Astrocyte (in vitro differentiated cells and primary cell): ENCODE measurements at regions not wholly inside any gene's neighbourhood (a gene's known extent, or its start where the extent isn't known, plus 50 kb on each side); places are given as distances from the start of the nearest gene placed in this dataset.
"Not testable (repeated sequence)": the region's sequence is repeated elsewhere in the genome, so short reads cannot be mapped to it uniquely, and the experiment has no call there.

Source experiments
- DNase-seq: peaks from one replicate; pipeline ENCODE4 v3.0.0-alpha.2; 2010; ENCODE audit warnings: low read depth
- FAIRE-seq: peaks from 2 replicates; lab custom pipeline; 2011; peaks lifted over from hg19 to GRCh38; lab: Jason Lieb, UNC
- H2AFZ ChIP-seq: 2 replicates; pipeline ENCODE4 v1.6.0; 2012; ENCODE audit warnings: low read depth, low read length, inconsistent platforms
- H3K27ac ChIP-seq: 2 replicates; pipeline ENCODE4 v1.5.1; 2011; ENCODE audit warnings: low read depth, low read length, inconsistent platforms
- H3K27me3 ChIP-seq: 2 replicates; pipeline ENCODE4 v1.6.0; 2011; ENCODE audit warnings: low read length, inconsistent platforms; ENCODE audit not compliant: insufficient read depth
- H3K36me3 ChIP-seq: 2 replicates; pipeline ENCODE4 v1.5.1; 2011; ENCODE audit warnings: low read length, inconsistent platforms; ENCODE audit not compliant: insufficient read depth
- H3K4me1 ChIP-seq: 2 replicates; pipeline ENCODE4 v1.5.1; 2011; ENCODE audit warnings: low read length, inconsistent platforms; ENCODE audit not compliant: insufficient read depth
- H3K4me2 ChIP-seq: 2 replicates; pipeline ENCODE4 v1.6.0; 2012; ENCODE audit warnings: low read length, inconsistent platforms
- H3K4me3 ChIP-seq: 2 replicates; pipeline ENCODE4 v1.5.1; 2011; ENCODE audit warnings: low read depth, mild to moderate bottlenecking, low read length, inconsistent platforms; ENCODE audit not compliant: insufficient read depth
- H3K79me2 ChIP-seq: 2 replicates; pipeline ENCODE4 v1.6.0; 2012; ENCODE audit warnings: mild to moderate bottlenecking, low read length, inconsistent platforms; ENCODE audit not compliant: insufficient read depth
- H3K9ac ChIP-seq: 2 replicates; pipeline ENCODE4 v1.6.0; 2012; ENCODE audit warnings: mild to moderate bottlenecking, low read length, inconsistent platforms
- H3K9me3 ChIP-seq: 2 replicates; pipeline ENCODE4 v1.5.1; 2012; ENCODE audit warnings: low read depth, mild to moderate bottlenecking, low read length, inconsistent platforms; ENCODE audit not compliant: insufficient read depth
- H4K20me1 ChIP-seq: 2 replicates; pipeline ENCODE4 v1.6.0; 2012; ENCODE audit warnings: low read length, inconsistent platforms; ENCODE audit not compliant: insufficient read depth
- H3K27ac Mint-ChIP-seq: one replicate; pipeline ENCODE4 v1.8.0; 2021; ENCODE audit warnings: mild to moderate bottlenecking, mixed read lengths; ENCODE audit not compliant: unreplicated experiment
- H3K27me3 Mint-ChIP-seq: one replicate; pipeline ENCODE4 v1.8.0; 2021; ENCODE audit warnings: low read depth, mixed read lengths; ENCODE audit not compliant: unreplicated experiment
- H3K36me3 Mint-ChIP-seq: one replicate; pipeline ENCODE4 v1.8.0; 2021; ENCODE audit warnings: low read depth, mixed read lengths; ENCODE audit not compliant: unreplicated experiment
- H3K4me1 Mint-ChIP-seq: one replicate; pipeline ENCODE4 v1.8.0; 2021; ENCODE audit warnings: low read depth, mixed read lengths; ENCODE audit not compliant: unreplicated experiment
- H3K4me3 Mint-ChIP-seq: one replicate; pipeline ENCODE4 v1.8.0; 2021; ENCODE audit warnings: mild to moderate bottlenecking, moderate library complexity, mixed read lengths; ENCODE audit not compliant: unreplicated experiment
- H3K9me3 Mint-ChIP-seq: one replicate; pipeline ENCODE4 v1.8.0; 2021; ENCODE audit warnings: mild to moderate bottlenecking, mixed read lengths; ENCODE audit not compliant: unreplicated experiment
- CTCF ChIP-seq: IDR thresholded peaks from 2 replicates; pipeline ENCODE4 v1.5.1; 2011; ENCODE audit warnings: low read depth, mild to moderate bottlenecking, inconsistent platforms, low read length, moderate library complexity; ENCODE audit not compliant: insufficient read depth
- EZH2 ChIP-seq: IDR thresholded peaks from 2 replicates; pipeline ENCODE4 v1.6.1; 2012; ENCODE audit warnings: mild to moderate bottlenecking, low read length, inconsistent platforms; ENCODE audit not compliant: insufficient read depth

GRCh38 chr16:64074706-64075105, 1047.2 kb downstream of the CDH11 start:
- H3K4me3 Mint-ChIP-seq: no peak overlapping the region
- no peak for FAIRE-seq
- H4K20me1 ChIP-seq: no peaks in the 10 kb centered on the region
- H3K4me2 ChIP-seq: no peak overlapping the region
- H3K36me3 Mint-ChIP-seq: peaks cover 2% of the 10 kb centered on the region
- H3K27ac Mint-ChIP-seq: no peak overlapping the region
- no peak overlapping the region for H2AFZ ChIP-seq
- H3K4me3 ChIP-seq: no peak overlapping the region
- no peaks in the 10 kb centered on the region for H3K27me3 Mint-ChIP-seq
- DNase-seq: no peak
- no peak for TF ChIP-seq EZH2
- TF ChIP-seq CTCF: no peak
- peaks cover 5% of the 10 kb centered on the region for H3K9me3 Mint-ChIP-seq
- H3K36me3 ChIP-seq: no peaks in the 10 kb centered on the region
- H3K79me2 ChIP-seq: no peaks in the 10 kb centered on the region
- H3K4me1 ChIP-seq: no peaks in the 10 kb centered on the region
- H3K9ac ChIP-seq: no peak overlapping the region
- H3K27me3 ChIP-seq: no peaks in the 10 kb centered on the region
- no peaks in the 10 kb centered on the region for H3K4me1 Mint-ChIP-seq
- H3K27ac ChIP-seq: no peak overlapping the region
- H3K9me3 ChIP-seq: no peaks in the 10 kb centered on the region

GRCh38 chr16:64072131-64072730, 1049.6 kb downstream of the CDH11 start:
- not testable (repeated sequence) for H3K9me3 ChIP-seq, FAIRE-seq, H3K4me1 Mint-ChIP-seq, H3K27me3 Mint-ChIP-seq, H3K36me3 Mint-ChIP-seq, H3K27ac Mint-ChIP-seq, H3K4me3 ChIP-seq, H3K4me1 ChIP-seq, H3K9ac ChIP-seq, H3K9me3 Mint-ChIP-seq, H3K36me3 ChIP-seq, DNase-seq, H3K4me2 ChIP-seq, H3K79me2 ChIP-seq, H3K4me3 Mint-ChIP-seq, H2AFZ ChIP-seq, H3K27ac ChIP-seq, H3K27me3 ChIP-seq, H4K20me1 ChIP-seq

DNA sequence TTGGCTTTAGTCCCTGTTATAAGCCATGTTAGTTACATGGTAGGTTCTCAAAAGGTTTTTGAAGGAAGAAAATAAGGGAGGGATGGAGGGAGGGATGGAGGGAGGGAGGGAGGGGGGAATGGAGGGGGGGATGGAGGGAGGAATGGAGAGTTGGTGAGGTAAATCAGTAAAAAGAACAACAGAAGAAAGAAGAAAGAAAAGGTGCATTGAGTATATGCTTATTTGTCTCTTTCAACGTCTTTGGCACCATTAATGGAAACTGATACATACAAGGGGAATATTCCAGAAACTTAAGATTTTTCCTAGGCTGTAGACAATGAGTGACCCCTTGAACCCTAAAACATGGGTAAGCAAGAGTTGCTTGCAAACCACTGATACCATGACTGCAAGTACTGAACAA, 1056.3 kb downstream of the CDH11 start:
- Histone ChIP-seq H3K27ac (no peak overlapping the region), H3K79me2 (no peaks in the 10 kb centered on the region), H3K4me2 (no peak overlapping the region), H4K20me1 (no peaks in the 10 kb centered on the region), H3K4me1 (no peaks in the 10 kb centered on the region), H3K9ac (no peak overlapping the region), H3K27me3 (no peaks in the 10 kb centered on the region), H3K9me3 (no peaks in the 10 kb centered on the region), H3K36me3 (no peaks in the 10 kb centered on the region), H2AFZ (no peak overlapping the region), H3K4me3 (no peak overlapping the region)
- peaks cover 2% of the 10 kb centered on the region for H3K9me3 Mint-ChIP-seq
- H3K36me3 Mint-ChIP-seq: no peaks in the 10 kb centered on the region
- DNase-seq (no peak), FAIRE-seq (no peak)
- no peaks in the 10 kb centered on the region for H3K27me3 Mint-ChIP-seq
- no peak overlapping the region for H3K4me3 Mint-ChIP-seq
- no peak overlapping the region for H3K27ac Mint-ChIP-seq
- H3K4me1 Mint-ChIP-seq: peaks cover 8% of the 10 kb centered on the region
- no peak for TF ChIP-seq CTCF
- no peak for TF ChIP-seq EZH2
